Smooth muscle cell (in vitro differentiated cells): ENCODE measurements at regions not wholly inside any gene's neighbourhood (a gene's known extent, or its start where the extent isn't known, plus 50 kb on each side); places are given as distances from the start of the nearest gene placed in this dataset.

Experiments used
- DNase-seq: peaks from one replicate; lab custom pipeline; 2025; ENCODE audit not compliant: unreplicated experiment; lab: John Stamatoyannopoulos, UW
- H2AFZ ChIP-seq: fragments of 200-600 bp; sonication (generic); 2 replicates; pipeline ENCODE4 v1.6.0; 2016; ENCODE audit warnings: antibody characterized with exemption, low read depth, mild to moderate bottlenecking
- H3F3A ChIP-seq: fragments of 200-600 bp; sonication (generic); 2 replicates; pipeline ENCODE4 v1.6.0; 2017; ENCODE audit warnings: antibody characterized with exemption, low read depth
- H3K27ac ChIP-seq: fragments of 200-600 bp; sonication (generic); 2 replicates; pipeline ENCODE4 v1.5.1; 2016; ENCODE audit warnings: low read depth, mild to moderate bottlenecking
- H3K27me3 ChIP-seq: fragments of 200-600 bp; sonication (generic); 2 replicates; pipeline ENCODE4 v1.6.1; 2016; ENCODE audit warnings: low read depth, mild to moderate bottlenecking
- H3K36me3 ChIP-seq: fragments of 200-600 bp; sonication (generic); 2 replicates; pipeline ENCODE4 v1.5.1; 2016; ENCODE audit warnings: low read depth
- H3K4me1 ChIP-seq: fragments of 200-600 bp; sonication (generic); 2 replicates; pipeline ENCODE4 v1.5.1; 2016; ENCODE audit warnings: low read depth
- H3K4me2 ChIP-seq: fragments of 200-600 bp; sonication (generic); 2 replicates; pipeline ENCODE4 v1.6.0; 2016; ENCODE audit warnings: mild to moderate bottlenecking
- H3K4me3 ChIP-seq: fragments of 200-600 bp; sonication (generic); 2 replicates; pipeline ENCODE4 v1.5.1; 2016; ENCODE audit warnings: mild to moderate bottlenecking
- H3K79me2 ChIP-seq: fragments of 200-600 bp; sonication (generic); 2 replicates; pipeline ENCODE4 v1.6.0; 2016; ENCODE audit warnings: low read depth, mild to moderate bottlenecking
- H3K9ac ChIP-seq: fragments of 200-600 bp; sonication (generic); 2 replicates; pipeline ENCODE4 v1.6.0; 2016; ENCODE audit warnings: low read depth
- H3K9me3 ChIP-seq: fragments of 200-600 bp; sonication (generic); replicated peaks from 2 replicates; pipeline ENCODE4 v1.5.1; 2016; ENCODE audit warnings: low read depth
- H4K20me1 ChIP-seq: fragments of 200-600 bp; sonication (generic); 2 replicates; pipeline ENCODE4 v1.6.0; 2016; ENCODE audit warnings: low read depth
- WGBS: methylation state at CpG from one replicate; pipeline ENCODE4 v1.1.7; 2016; ENCODE audit warnings: low lambda C conversion rate; 5-methylcytosine and 5-hydroxymethylcytosine counted together
- TF ChIP-seq, protein P1 (sequence below): fragments of 200-600 bp; sonication (generic); IDR thresholded peaks from 2 replicates; pipeline ENCODE4 v1.5.1; 2017; ENCODE audit warnings: borderline replicate concordance, mild to moderate bottlenecking, antibody characterized with exemption; ENCODE audit not compliant: insufficient read depth, poor library complexity, severe bottlenecking

DNA sequence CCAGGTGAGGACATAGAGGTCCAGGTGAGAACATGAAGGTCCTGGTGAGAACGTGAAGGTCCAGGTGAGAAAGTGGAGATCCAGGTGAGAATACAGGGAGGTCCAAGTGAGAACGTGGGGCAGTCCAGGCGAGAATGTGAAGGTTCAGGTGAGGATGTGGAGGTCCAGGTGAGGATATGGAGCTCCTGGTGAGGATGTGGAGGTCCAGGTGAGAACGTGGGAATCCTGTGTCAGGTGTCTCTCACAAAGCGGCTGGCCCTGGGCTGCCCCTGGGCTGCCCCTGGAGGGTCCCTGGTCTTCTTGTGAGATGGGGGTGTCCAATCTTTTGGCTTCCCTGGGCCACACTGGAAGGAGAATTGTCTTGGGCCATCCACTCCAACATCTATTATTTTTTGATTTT lies 133.4 kb downstream of the MRPL36 start:
- no peaks in the 10 kb centered on the region for H3K79me2 ChIP-seq
- WGBS, result 90% methylated on average over 5 of the region's 5 CpGs
- H3F3A ChIP-seq, result no peaks in the 10 kb centered on the region
- peaks cover 6% of the 10 kb centered on the region for H3K4me1 ChIP-seq
- H4K20me1 ChIP-seq, result no peaks in the 10 kb centered on the region
- no peak for DNase-seq
- H3K27me3 ChIP-seq, result peaks cover 29% of the 10 kb centered on the region
- H3K27ac ChIP-seq, result no peak overlapping the region
- no peak overlapping the region for H3K9ac ChIP-seq
- no peak overlapping the region for H2AFZ ChIP-seq
- no peaks in the 10 kb centered on the region for H3K36me3 ChIP-seq
- no peak overlapping the region for H3K4me3 ChIP-seq
- TF ChIP-seq, protein P1, sequence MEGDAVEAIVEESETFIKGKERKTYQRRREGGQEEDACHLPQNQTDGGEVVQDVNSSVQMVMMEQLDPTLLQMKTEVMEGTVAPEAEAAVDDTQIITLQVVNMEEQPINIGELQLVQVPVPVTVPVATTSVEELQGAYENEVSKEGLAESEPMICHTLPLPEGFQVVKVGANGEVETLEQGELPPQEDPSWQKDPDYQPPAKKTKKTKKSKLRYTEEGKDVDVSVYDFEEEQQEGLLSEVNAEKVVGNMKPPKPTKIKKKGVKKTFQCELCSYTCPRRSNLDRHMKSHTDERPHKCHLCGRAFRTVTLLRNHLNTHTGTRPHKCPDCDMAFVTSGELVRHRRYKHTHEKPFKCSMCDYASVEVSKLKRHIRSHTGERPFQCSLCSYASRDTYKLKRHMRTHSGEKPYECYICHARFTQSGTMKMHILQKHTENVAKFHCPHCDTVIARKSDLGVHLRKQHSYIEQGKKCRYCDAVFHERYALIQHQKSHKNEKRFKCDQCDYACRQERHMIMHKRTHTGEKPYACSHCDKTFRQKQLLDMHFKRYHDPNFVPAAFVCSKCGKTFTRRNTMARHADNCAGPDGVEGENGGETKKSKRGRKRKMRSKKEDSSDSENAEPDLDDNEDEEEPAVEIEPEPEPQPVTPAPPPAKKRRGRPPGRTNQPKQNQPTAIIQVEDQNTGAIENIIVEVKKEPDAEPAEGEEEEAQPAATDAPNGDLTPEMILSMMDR, result no peak
- no peak overlapping the region for H3K4me2 ChIP-seq
- no peaks in the 10 kb centered on the region for H3K9me3 ChIP-seq

DNA sequence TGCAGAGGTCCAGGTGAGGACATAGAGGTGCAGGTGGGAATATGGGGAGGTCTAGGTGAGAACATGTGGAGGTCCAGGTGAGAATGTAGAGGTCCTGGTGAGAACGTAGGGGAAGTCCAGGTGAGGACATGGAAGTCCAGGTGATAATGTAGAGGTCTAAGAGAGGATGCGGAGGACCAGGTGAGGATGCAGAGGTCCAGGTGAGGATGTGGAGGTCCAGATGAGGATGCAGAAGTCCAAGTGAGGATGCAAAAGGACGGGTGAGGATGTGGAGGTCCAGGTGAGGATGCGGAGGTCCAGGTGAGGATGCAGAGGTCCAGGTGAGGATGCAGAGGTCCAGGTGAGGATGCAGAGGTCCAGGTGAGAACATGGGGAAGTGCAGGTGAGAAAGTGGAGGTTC lies 133.8 kb downstream of the MRPL36 start:
- H3F3A ChIP-seq, result no peaks in the 10 kb centered on the region
- H4K20me1 ChIP-seq, result no peaks in the 10 kb centered on the region
- H3K27me3 ChIP-seq, result peaks cover 29% of the 10 kb centered on the region
- no peaks in the 10 kb centered on the region for H3K36me3 ChIP-seq
- H3K4me3 ChIP-seq, result no peak overlapping the region
- H3K4me1 ChIP-seq, result peaks cover 6% of the 10 kb centered on the region
- no peak overlapping the region for H3K4me2 ChIP-seq
- no peak overlapping the region for H2AFZ ChIP-seq
- no peak for DNase-seq
- no peak overlapping the region for H3K9ac ChIP-seq
- H3K79me2 ChIP-seq, result no peaks in the 10 kb centered on the region
- WGBS, result 95% methylated on average over 4 of the region's 4 CpGs
- H3K27ac ChIP-seq, result no peak overlapping the region
- TF ChIP-seq, protein P1, result no peak
- no peaks in the 10 kb centered on the region for H3K9me3 ChIP-seq

DNA sequence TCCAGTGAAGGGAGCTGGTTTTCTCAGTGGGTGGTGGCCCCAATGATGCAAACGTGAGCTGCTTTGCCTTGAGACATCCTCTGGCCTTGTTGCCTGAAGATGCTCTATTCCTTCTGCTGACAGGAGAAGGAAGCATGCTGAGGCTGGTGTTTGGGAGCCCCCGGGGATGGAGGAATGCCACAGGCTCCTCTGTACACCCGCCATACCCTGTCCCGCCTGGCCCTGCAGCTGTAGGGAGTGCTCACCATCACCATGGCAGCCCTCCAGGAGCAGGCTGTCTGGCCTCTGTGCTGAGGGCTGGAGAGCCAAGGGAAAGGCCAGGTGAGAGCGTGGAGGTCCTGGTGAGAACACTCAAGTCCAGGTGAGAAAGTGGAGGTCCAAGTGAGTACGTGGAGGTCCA lies 134.4 kb downstream of the MRPL36 start:
- no peaks in the 10 kb centered on the region for H4K20me1 ChIP-seq
- no peak overlapping the region for H3K27ac ChIP-seq
- no peak overlapping the region for H3K4me3 ChIP-seq
- no peak overlapping the region for H3K9ac ChIP-seq
- TF ChIP-seq, protein P1, result no peak
- WGBS, result 85% methylated on average over 6 of the region's 6 CpGs
- no peaks in the 10 kb centered on the region for H3K36me3 ChIP-seq
- no peaks in the 10 kb centered on the region for H3K9me3 ChIP-seq
- H3K4me2 ChIP-seq, result no peak overlapping the region
- no peaks in the 10 kb centered on the region for H3K79me2 ChIP-seq
- H3K27me3 ChIP-seq, result peaks cover 29% of the 10 kb centered on the region
- no peak overlapping the region for H2AFZ ChIP-seq
- no peak for DNase-seq
- H3F3A ChIP-seq, result no peaks in the 10 kb centered on the region
- H3K4me1 ChIP-seq, result peaks cover 6% of the 10 kb centered on the region

DNA sequence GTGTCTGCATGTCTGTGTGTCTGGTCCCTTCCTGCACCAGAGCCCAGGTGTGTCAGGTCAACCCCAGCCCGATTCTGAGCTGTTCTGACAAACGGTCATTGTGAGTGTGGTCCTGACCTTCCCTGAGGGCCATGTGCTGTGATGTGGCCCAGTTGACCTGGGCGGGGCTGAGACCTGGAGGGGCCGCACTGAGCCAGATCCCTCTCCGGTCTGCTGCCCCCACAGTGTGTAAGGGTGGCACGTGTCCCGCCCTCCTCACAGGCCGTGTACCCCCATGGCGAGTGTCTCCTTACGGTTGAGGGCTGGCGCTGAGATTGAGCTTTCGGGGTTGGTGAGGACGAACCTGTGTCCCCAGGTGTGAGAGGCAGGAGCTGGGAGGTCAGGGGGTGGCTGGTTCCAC lies 136.5 kb downstream of the MRPL36 start:
- DNase-seq, result no peak
- Histone ChIP-seq H3K27ac (no peak overlapping the region), H3K4me1 (peaks cover 5% of the 10 kb centered on the region), H3K9me3 (no peaks in the 10 kb centered on the region), H3K36me3 (no peaks in the 10 kb centered on the region), H3K79me2 (no peaks in the 10 kb centered on the region), H3F3A (no peaks in the 10 kb centered on the region), H3K4me3 (no peak overlapping the region), H3K27me3 (peaks cover 33% of the 10 kb centered on the region), H2AFZ (no peak overlapping the region), H3K9ac (no peak overlapping the region), H3K4me2 (no peak overlapping the region), H4K20me1 (no peaks in the 10 kb centered on the region)
- 90% methylated on average over 13 of the region's 13 CpGs for WGBS
- TF ChIP-seq, protein P1, result no peak
